ENCODE measurements at regions not wholly inside any gene's neighbourhood (a gene's known extent, or its start where the extent isn't known, plus 50 kb on each side); places are given as distances from the start of the nearest gene placed in this dataset.
"Not testable (repeated sequence)": the region's sequence is repeated elsewhere in the genome, so short reads cannot be mapped to it uniquely, and the experiment has no call there.

DNA sequence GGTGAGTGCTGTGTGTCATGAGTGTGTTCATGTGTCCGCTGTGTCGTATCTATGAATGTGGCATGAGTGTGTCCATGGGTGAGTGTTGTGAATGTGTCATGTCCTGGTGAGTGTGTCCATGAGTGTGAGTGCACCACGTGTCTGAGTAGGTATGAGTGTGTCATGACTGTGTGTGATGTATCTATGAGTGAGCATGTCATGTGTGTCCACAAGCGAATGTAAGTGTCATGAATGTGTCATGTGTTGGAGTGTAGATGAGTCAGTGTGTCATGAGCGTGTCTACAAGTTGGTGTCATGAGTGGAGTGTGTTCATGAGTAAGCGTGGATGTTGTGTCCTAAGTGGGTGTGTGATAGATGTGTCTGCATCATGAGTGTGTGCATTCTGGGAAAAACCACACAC lies 129.4 kb downstream of the TUBA3C start:
- peaks cover 20% of the 10 kb centered on the region for H3K9me3 Mint-ChIP-seq (ENCODE audit: unreplicated experiment)
- CTCF ChIA-PET = interaction anchor here (1.1 kb wide), 1 partner anchor 233 kb away, joined by 4 read pairs; no protein-coding TSS in a partner anchor
- POLR2A ChIA-PET = no interaction called here
- H3K27me3 Mint-ChIP-seq (ENCODE audit: insufficient read depth, unreplicated experiment) = no peaks in the 10 kb centered on the region
- H3K4me3 Mint-ChIP-seq (ENCODE audit: unreplicated experiment) = no peak overlapping the region
- no peak overlapping the region for H3K27ac Mint-ChIP-seq (ENCODE audit: low read depth, unreplicated experiment)
- intact Hi-C loops (cut with micrococcal nuclease) = no loop called here
- BruUV-seq (replicated peaks) = no TSS peak
- no peaks in the 10 kb centered on the region for H3K36me3 Mint-ChIP-seq (ENCODE audit: insufficient read depth, unreplicated experiment)
- DNase-seq (ENCODE audit: unreplicated experiment) = no peak
- H3K4me1 Mint-ChIP-seq (ENCODE audit: insufficient read depth, unreplicated experiment) = no peaks in the 10 kb centered on the region
- TF ChIP-seq, protein P1, sequence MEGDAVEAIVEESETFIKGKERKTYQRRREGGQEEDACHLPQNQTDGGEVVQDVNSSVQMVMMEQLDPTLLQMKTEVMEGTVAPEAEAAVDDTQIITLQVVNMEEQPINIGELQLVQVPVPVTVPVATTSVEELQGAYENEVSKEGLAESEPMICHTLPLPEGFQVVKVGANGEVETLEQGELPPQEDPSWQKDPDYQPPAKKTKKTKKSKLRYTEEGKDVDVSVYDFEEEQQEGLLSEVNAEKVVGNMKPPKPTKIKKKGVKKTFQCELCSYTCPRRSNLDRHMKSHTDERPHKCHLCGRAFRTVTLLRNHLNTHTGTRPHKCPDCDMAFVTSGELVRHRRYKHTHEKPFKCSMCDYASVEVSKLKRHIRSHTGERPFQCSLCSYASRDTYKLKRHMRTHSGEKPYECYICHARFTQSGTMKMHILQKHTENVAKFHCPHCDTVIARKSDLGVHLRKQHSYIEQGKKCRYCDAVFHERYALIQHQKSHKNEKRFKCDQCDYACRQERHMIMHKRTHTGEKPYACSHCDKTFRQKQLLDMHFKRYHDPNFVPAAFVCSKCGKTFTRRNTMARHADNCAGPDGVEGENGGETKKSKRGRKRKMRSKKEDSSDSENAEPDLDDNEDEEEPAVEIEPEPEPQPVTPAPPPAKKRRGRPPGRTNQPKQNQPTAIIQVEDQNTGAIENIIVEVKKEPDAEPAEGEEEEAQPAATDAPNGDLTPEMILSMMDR (IDR thresholded peaks at IDR 0.05; ENCODE audit: unreplicated experiment) = no peak

DNA sequence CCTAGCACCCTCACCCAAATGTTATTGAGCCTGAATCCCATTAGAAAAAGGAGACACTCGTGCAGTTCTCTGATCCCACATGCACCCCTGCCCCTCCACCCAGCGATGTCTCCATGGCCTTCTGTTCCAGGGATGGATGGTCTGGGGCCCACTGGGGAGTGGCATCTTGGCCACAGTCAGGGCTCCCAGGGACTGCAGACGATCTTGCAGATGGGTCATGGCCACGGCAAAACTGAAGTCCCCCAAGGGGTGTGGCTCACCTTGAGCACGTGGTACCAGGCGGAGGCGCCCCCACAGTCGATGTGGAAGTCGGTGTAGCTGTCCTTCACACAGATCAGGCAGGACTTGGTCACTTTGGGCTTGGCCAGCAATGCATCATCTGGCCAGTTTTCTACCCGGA lies 130.7 kb downstream of the TUBA3C start:
- BruUV-seq (replicated peaks) = no TSS peak
- POLR2A ChIA-PET = no interaction called here
- H3K4me3 Mint-ChIP-seq (ENCODE audit: unreplicated experiment) = no peak overlapping the region
- TF ChIP-seq, protein P1 (IDR thresholded peaks at IDR 0.05; ENCODE audit: unreplicated experiment) = no peak
- no peaks in the 10 kb centered on the region for H3K36me3 Mint-ChIP-seq (ENCODE audit: insufficient read depth, unreplicated experiment)
- no peaks in the 10 kb centered on the region for H3K4me1 Mint-ChIP-seq (ENCODE audit: insufficient read depth, unreplicated experiment)
- no peak overlapping the region for H3K27ac Mint-ChIP-seq (ENCODE audit: low read depth, unreplicated experiment)
- H3K27me3 Mint-ChIP-seq (ENCODE audit: insufficient read depth, unreplicated experiment) = no peaks in the 10 kb centered on the region
- no peak for DNase-seq (ENCODE audit: unreplicated experiment)
- intact Hi-C loops (cut with micrococcal nuclease) = no loop called here
- H3K9me3 Mint-ChIP-seq (ENCODE audit: unreplicated experiment) = peaks cover 28% of the 10 kb centered on the region
- CTCF ChIA-PET = no interaction called here

DNA sequence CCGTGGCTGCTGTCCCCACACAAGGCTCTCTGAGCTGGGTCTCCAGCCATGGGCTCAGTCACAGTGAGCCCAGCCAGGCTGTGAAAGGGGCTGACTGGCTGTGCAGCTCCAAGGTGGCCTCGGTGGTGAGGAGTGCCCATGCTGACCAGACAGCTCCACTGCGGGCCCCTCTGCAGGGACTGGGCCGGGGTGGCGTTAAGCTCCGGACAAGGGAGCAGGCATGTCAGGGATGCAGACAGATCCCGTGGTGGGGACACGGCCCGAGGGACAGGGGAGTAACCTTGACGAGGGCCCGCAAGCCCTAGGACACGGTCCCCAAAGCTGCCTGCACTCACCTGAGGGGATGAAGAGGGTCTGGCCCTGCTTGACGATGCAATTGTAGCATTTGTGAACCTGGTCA lies 132.0 kb downstream of the TUBA3C start:
- intact Hi-C loops (cut with micrococcal nuclease); H3K27me3 Mint-ChIP-seq (ENCODE audit: insufficient read depth, unreplicated experiment); CTCF ChIA-PET; BruUV-seq (replicated peaks); DNase-seq (ENCODE audit: unreplicated experiment); H3K36me3 Mint-ChIP-seq (ENCODE audit: insufficient read depth, unreplicated experiment); H3K4me3 Mint-ChIP-seq (ENCODE audit: unreplicated experiment); H3K27ac Mint-ChIP-seq (ENCODE audit: low read depth, unreplicated experiment); H3K4me1 Mint-ChIP-seq (ENCODE audit: insufficient read depth, unreplicated experiment): not testable (repeated sequence)
- peaks cover 33% of the 10 kb centered on the region for H3K9me3 Mint-ChIP-seq (ENCODE audit: unreplicated experiment)
- POLR2A ChIA-PET = interaction anchor here (0.7 kb wide), 1 partner anchor 42 kb away, joined by 3 read pairs; no protein-coding TSS in a partner anchor

DNA sequence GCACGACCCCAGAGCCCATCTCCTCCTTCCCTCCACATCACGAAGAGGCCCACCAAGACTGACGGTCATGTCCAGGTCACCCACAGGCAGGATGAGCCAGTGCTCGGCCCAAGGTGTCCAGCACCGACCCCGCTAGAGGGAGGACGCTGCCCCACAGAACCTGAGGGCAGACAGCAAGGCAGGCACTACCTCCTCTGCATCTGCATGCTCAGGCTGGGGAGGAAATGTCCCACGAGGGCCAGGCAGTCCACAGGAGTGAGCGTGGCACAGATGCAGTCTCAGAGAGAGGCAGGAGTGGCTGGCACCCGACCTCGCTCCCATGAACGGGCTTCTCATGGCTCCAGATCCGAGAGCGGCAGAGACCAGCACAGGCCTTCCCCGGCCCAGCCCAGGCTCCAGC lies 133.2 kb downstream of the TUBA3C start:
- no peaks in the 10 kb centered on the region for H3K36me3 Mint-ChIP-seq (ENCODE audit: insufficient read depth, unreplicated experiment)
- H3K27ac Mint-ChIP-seq (ENCODE audit: low read depth, unreplicated experiment) = no peak overlapping the region
- no TSS peak for BruUV-seq (replicated peaks)
- TF ChIP-seq, protein P1 (IDR thresholded peaks at IDR 0.05; ENCODE audit: unreplicated experiment) = no peak
- DNase-seq (ENCODE audit: unreplicated experiment) = no peak
- H3K9me3 Mint-ChIP-seq (ENCODE audit: unreplicated experiment) = peaks cover 33% of the 10 kb centered on the region
- intact Hi-C loops (cut with micrococcal nuclease) = no loop called here
- H3K4me1 Mint-ChIP-seq (ENCODE audit: insufficient read depth, unreplicated experiment) = no peaks in the 10 kb centered on the region
- H3K27me3 Mint-ChIP-seq (ENCODE audit: insufficient read depth, unreplicated experiment) = no peaks in the 10 kb centered on the region
- ChIA-PET CTCF (no interaction called here), POLR2A (no interaction called here)
- H3K4me3 Mint-ChIP-seq (ENCODE audit: unreplicated experiment) = no peak overlapping the region

DNA sequence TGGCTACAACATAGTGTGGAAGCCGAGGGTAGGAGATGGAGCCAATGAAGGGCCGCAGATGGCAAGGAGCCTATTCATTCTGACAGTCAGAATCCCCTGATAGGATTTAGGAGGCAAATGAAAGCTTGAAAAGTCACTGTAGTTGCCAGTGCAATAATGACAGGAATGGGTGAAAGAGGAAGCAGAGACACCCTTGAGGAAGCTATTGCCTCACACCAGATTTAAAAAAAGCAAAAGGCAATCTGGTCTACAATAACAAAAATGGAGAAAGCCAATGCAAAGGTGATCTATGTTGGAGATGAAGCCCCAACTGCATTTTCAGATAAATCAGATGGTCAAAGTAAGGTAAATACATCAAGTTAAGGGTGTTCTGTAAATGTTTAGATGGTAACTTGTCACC lies 158.5 kb downstream of the TUBA3C start:
- DNase-seq (ENCODE audit: unreplicated experiment) = no peak
- Mint-ChIP-seq H3K4me3 (ENCODE audit: unreplicated experiment) (no peak overlapping the region), H3K9me3 (ENCODE audit: unreplicated experiment) (peaks cover 7% of the 10 kb centered on the region), H3K4me1 (ENCODE audit: insufficient read depth, unreplicated experiment) (no peaks in the 10 kb centered on the region), H3K36me3 (ENCODE audit: insufficient read depth, unreplicated experiment) (no peaks in the 10 kb centered on the region), H3K27me3 (ENCODE audit: insufficient read depth, unreplicated experiment) (peaks cover 54% of the 10 kb centered on the region), H3K27ac (ENCODE audit: low read depth, unreplicated experiment) (no peak overlapping the region)
- BruUV-seq (replicated peaks) = no TSS peak
- ChIA-PET CTCF (no interaction called here), POLR2A (interaction anchor here (0.8 kb wide), 1 partner anchor 33 kb away, joined by 3 read pairs; no protein-coding TSS in a partner anchor)
- TF ChIP-seq, protein P1 (IDR thresholded peaks at IDR 0.05; ENCODE audit: unreplicated experiment) = no peak
- intact Hi-C loops (cut with micrococcal nuclease) = no loop called here

Measured in MCF 10A (cell line).